ENCODE measurements at regions not wholly inside any gene's neighbourhood (a gene's known extent, or its start where the extent isn't known, plus 50 kb on each side); places are given as distances from the start of the nearest gene placed in this dataset.

GRCh38 chr5:124871303-124871702 is 124.9 kb upstream of the ZNF608 start:
- no peak for DNase-seq (ENCODE audit: low read depth)
- H3K4me3 ChIP-seq (ENCODE audit: low read depth, low read length) = no peak overlapping the region
- TF ChIP-seq CTCF (conservative IDR thresholded peaks at IDR 0.05; ENCODE audit: low read depth, low read length) = no peak

- H3K4me3 ChIP-seq (ENCODE audit: low read depth, low read length) = no peak overlapping the region
- no peak for TF ChIP-seq CTCF (conservative IDR thresholded peaks at IDR 0.05; ENCODE audit: low read depth, low read length)
- no peak for DNase-seq (ENCODE audit: low read depth)
These were observed 125.6 kb upstream of the ZNF608 start for GRCh38 chr5:124872086-124872485.

GRCh38 chr5:124872615-124873014 is 126.2 kb upstream of the ZNF608 start:
- no peak overlapping the region for H3K4me3 ChIP-seq (ENCODE audit: low read depth, low read length)
- TF ChIP-seq CTCF (conservative IDR thresholded peaks at IDR 0.05; ENCODE audit: low read depth, low read length) = no peak
- no peak for DNase-seq (ENCODE audit: low read depth)

DNA sequence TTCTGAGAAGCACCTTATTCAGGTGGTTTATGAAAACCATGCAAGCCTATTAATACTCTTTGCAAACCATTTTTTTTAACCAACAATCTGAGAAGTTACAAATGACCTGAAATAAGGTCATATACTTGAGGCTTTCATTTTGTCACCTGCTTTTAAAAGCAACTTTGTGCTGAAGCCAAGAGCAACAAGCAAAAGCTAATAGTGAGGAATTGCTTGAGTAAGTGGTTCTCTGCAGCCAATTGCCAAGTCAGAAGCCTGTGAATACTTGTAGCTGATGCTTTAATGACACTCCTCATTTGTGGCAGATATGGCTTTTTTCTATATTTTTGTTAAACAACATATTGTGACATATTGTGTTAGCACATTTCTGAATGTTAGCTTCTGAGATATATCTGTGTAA is 126.7 kb upstream of the ZNF608 start:
- no peak for TF ChIP-seq CTCF (conservative IDR thresholded peaks at IDR 0.05; ENCODE audit: low read depth, low read length)
- H3K4me3 ChIP-seq (ENCODE audit: low read depth, low read length) = no peak overlapping the region
- no peak for DNase-seq (ENCODE audit: low read depth)

DNA sequence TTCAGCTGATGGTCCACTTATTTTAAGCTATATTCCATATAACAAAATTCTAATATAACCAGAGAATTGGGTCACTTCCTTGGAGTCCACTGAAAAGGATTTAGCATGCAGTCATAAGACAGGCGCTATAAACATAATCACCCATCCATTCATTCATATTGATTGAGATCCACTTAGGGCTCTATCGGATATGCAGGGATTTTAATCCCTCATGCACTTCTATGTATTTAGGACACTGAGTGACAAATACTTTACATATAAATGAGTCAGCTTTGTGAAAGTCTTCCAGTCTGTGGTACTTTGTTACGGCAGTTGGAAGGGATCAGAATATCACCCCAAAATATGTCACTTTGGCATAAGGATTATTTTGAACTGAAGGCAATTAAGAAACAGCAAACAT is 127.3 kb upstream of the ZNF608 start:
- no peak for DNase-seq (ENCODE audit: low read depth)
- TF ChIP-seq CTCF (conservative IDR thresholded peaks at IDR 0.05; ENCODE audit: low read depth, low read length) = no peak
- H3K4me3 ChIP-seq (ENCODE audit: low read depth, low read length) = no peak overlapping the region

DNA sequence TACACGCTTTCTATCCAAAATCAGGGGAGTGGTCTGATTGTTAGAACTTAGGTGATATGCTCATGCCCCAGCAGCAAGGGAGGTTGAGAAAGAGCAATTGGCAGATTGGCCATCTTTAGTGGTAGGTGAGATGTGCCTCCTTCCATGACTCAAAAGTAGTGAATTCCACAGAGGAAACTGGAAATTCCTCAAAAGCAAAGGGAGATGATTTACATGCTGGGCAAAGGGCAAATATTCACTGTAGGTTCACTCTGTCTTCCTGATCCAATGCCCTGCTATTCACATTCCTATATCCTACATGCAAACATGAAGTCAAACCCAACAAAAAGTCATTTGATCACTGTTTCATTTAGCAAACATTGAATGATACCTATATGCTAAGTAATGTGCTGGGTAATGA is 130.1 kb upstream of the ZNF608 start:
- no peak for TF ChIP-seq CTCF (conservative IDR thresholded peaks at IDR 0.05; ENCODE audit: low read depth, low read length)
- DNase-seq (ENCODE audit: low read depth) = peak; percentile 9
- H3K4me3 ChIP-seq (ENCODE audit: low read depth, low read length) = no peak overlapping the region

DNA sequence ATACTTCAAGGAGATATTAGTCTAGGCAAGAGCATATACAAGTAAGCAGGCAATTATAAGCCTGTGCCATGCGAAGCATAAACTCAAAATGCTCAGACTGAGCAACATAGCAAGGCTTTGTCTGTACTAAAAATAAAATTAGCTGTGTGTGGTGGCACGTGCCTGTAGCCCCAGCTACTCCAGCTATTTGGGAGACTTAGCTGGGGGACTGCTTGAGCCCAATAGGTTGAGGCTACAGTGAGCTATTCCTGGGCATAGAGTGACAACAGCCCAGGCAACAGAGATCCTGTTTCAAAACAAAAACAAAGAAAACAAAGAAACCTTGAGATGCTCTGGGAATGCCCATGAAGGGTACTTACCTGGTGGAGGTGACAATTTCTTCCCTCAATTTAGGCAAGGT is 130.5 kb upstream of the ZNF608 start:
- no peak overlapping the region for H3K4me3 ChIP-seq (ENCODE audit: low read depth, low read length)
- no peak for TF ChIP-seq CTCF (conservative IDR thresholded peaks at IDR 0.05; ENCODE audit: low read depth, low read length)
- no peak for DNase-seq (ENCODE audit: low read depth)
